AG09309 (cell line): ENCODE measurements at regions not wholly inside any gene's neighbourhood (a gene's known extent, or its start where the extent isn't known, plus 50 kb on each side); places are given as distances from the start of the nearest gene placed in this dataset.

Experiments used
- DNase-seq: peaks from one replicate; pipeline ENCODE4 v3.0.0-alpha.2; 2010; ENCODE audit warnings: low read depth
- H3K4me3 ChIP-seq: 2 replicates; pipeline ENCODE4 v1.5.1; 2011; ENCODE audit warnings: mild to moderate bottlenecking, low read depth, low read length, moderate library complexity; ENCODE audit not compliant: control insufficient read depth
- TF ChIP-seq, protein P1 (sequence below): IDR thresholded peaks from 2 replicates; pipeline ENCODE4 v1.5.1; 2011; ENCODE audit warnings: mild to moderate bottlenecking, low read depth, low read length, inconsistent platforms; ENCODE audit not compliant: insufficient read depth, control insufficient read depth; ENCODE audit errors: missing control alignments

- TF ChIP-seq, protein P1, sequence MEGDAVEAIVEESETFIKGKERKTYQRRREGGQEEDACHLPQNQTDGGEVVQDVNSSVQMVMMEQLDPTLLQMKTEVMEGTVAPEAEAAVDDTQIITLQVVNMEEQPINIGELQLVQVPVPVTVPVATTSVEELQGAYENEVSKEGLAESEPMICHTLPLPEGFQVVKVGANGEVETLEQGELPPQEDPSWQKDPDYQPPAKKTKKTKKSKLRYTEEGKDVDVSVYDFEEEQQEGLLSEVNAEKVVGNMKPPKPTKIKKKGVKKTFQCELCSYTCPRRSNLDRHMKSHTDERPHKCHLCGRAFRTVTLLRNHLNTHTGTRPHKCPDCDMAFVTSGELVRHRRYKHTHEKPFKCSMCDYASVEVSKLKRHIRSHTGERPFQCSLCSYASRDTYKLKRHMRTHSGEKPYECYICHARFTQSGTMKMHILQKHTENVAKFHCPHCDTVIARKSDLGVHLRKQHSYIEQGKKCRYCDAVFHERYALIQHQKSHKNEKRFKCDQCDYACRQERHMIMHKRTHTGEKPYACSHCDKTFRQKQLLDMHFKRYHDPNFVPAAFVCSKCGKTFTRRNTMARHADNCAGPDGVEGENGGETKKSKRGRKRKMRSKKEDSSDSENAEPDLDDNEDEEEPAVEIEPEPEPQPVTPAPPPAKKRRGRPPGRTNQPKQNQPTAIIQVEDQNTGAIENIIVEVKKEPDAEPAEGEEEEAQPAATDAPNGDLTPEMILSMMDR = no peak
- no peak for DNase-seq
- H3K4me3 ChIP-seq = no peak overlapping the region
These were observed 389.0 kb upstream of the ETAA1 start for GRCh38 chr2:67008155-67008554.

DNA sequence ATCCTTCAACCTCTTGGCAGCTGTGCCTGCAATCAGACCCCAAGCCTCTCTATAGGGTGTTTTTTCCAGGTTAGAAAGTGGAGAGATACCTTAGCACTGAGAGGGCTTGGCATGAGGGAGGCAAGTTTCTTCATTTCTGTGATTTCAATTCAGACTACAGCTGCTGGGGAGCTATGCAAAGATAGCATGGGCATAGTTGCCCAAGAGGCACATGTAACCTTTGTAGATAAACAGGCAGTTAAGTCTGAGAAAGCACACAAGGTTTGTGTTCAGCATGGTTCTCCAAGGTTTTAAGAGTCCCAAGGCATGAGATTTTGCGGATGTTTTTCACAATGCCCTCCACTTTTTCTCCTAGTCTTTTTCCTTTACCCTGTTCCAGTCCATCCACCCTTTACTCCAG is 385.0 kb upstream of the ETAA1 start:
- H3K4me3 ChIP-seq = no peak overlapping the region
- DNase-seq = no peak
- TF ChIP-seq, protein P1 = no peak

- no peak overlapping the region for H3K4me3 ChIP-seq
- TF ChIP-seq, protein P1 = no peak
- DNase-seq = no peak
These were observed 383.3 kb upstream of the ETAA1 start for GRCh38 chr2:67013821-67014220.

DNA sequence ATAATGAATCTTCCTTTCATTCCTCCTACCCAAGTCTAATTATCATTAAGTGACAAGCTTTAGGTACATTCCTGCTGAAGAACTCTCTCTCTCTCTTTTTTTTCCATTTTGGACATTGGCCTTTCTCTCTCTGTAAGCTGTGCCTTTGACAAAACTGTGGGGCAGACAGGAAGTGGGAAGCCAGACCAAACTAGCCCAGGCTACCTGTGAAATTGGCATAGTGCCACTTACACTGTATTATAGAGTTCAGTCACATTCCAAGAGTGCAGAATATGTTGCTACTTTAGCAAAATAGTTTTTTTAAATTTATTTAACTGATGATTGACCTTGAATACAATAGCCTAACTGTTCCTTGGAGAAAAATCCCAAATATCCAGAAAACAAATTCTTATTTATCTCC is 381.5 kb upstream of the ETAA1 start:
- H3K4me3 ChIP-seq = no peak overlapping the region
- DNase-seq = no peak
- TF ChIP-seq, protein P1 = no peak

DNA sequence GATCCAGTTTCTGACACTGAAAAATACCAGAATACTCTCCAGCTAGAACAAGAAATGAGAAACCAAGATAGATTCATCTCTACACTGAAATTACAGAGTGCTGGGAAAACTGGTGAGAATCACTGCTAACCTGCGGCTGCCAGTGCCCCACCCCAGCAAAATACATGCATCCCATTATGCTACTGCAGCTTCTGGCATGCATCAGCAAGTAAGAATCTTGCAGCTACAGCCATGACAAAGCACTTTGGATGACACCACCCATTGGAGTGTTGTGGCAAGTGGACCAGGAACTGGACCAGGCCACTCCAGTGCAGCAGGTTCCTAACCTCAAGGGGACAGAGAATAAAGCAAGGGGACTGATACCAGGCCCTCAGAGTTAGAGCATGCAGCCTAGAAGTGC is 378.8 kb upstream of the ETAA1 start:
- no peak overlapping the region for H3K4me3 ChIP-seq
- TF ChIP-seq, protein P1 = no peak
- no peak for DNase-seq

GRCh38 chr2:67032076-67032475 is 365.1 kb upstream of the ETAA1 start:
- TF ChIP-seq, protein P1 = no peak
- no peak for DNase-seq
- no peak overlapping the region for H3K4me3 ChIP-seq

DNA sequence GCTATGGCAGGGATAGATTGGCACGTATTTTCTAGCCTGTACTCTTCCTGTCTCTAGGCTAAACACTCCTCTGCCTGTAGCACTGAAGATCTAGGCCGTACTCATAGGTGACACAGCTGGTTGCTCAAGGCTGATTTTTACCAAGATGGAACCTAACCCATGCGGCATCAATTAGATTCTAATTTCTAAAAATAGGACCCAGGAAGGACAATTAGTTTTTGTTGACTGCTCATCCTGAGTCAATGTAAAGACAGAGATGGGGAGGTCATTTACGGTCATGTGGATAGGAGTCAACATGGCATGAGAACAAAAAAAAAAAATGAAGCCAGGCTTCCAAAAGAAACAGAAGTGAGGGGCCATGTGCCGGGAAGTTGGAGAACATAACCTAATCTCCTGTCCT is 360.7 kb upstream of the ETAA1 start:
- TF ChIP-seq, protein P1 = no peak
- no peak for DNase-seq
- no peak overlapping the region for H3K4me3 ChIP-seq
